AG09309 (cell line): ENCODE measurements at regions not wholly inside any gene's neighbourhood (a gene's known extent, or its start where the extent isn't known, plus 50 kb on each side); places are given as distances from the start of the nearest gene placed in this dataset.

Experiments
- DNase-seq: peaks from one replicate; pipeline ENCODE4 v3.0.0-alpha.2; 2010; ENCODE audit warnings: low read depth
- H3K4me3 ChIP-seq: 2 replicates; pipeline ENCODE4 v1.5.1; 2011; ENCODE audit warnings: mild to moderate bottlenecking, low read depth, low read length, moderate library complexity; ENCODE audit not compliant: control insufficient read depth
- CTCF ChIP-seq: IDR thresholded peaks from 2 replicates; pipeline ENCODE4 v1.5.1; 2011; ENCODE audit warnings: mild to moderate bottlenecking, low read depth, low read length, inconsistent platforms; ENCODE audit not compliant: insufficient read depth, control insufficient read depth; ENCODE audit errors: missing control alignments

DNA sequence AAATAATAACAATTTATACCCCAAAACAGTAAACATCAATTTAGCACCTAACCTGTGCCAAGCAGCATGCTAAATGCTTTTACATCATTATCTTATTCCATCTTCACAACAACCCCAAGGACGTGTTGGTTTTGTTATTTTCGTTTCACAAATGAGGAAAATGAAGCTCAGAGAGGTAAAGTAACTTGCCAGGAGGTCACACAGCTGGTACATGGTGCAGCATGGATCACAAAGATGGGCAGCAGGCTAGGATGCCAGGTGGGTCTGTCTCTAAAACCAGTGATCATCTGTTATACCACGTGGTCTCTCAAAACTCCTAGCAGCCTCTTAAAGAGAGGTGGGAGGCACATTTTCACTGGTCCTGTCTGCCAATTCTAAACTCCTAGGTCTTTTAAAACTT, 323.6 kb upstream of the F9 start:
- no peak for TF ChIP-seq CTCF
- DNase-seq: no peak
- no peak overlapping the region for H3K4me3 ChIP-seq

DNA sequence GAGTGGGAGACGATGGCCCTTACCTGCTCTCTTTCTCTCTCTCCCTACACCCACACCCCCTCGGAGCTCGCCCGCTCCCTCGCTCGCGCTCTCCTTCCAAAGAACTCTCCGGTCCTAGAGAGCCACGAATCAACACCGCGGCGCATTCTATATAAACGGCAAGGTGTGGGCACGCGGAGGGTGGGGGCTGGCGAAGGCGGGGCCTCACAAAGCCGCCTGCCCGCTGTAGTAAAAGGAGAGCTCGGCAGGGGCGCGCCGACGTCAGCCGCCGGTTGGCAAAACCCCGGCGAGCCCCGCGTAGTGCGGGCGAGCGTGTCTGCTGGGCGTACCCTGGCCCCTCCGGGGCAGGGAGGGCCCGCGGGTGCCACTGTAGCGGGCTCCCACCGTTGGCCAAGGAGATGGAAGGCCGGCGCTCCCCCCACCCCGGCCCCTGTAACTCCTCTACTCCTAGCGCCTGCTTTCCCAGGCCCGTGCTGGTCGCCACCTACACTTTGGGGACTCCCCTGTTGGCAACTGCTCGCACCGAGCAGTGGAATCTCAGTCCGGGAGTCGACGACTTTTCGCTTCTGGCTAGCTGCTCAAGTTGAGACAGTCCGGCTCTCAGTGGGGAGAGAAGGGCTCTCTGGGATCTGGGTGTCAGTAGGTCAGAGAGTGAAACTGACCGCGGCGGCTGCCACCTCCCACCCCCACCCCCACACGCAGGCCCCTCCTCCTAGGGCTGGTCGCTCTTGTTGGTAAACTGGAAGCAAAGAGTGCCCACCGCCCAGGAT, 325.5 kb upstream of the F9 start:
- H3K4me3 ChIP-seq: peak overlapping the region; percentile 28
- DNase-seq: no peak
- no peak for TF ChIP-seq CTCF

- no peak for DNase-seq
- peak overlapping the region; percentile 28 for H3K4me3 ChIP-seq
- no peak for TF ChIP-seq CTCF
Measured at GRCh38 chrX:139204571-139204897, 326.0 kb upstream of the F9 start.

DNA sequence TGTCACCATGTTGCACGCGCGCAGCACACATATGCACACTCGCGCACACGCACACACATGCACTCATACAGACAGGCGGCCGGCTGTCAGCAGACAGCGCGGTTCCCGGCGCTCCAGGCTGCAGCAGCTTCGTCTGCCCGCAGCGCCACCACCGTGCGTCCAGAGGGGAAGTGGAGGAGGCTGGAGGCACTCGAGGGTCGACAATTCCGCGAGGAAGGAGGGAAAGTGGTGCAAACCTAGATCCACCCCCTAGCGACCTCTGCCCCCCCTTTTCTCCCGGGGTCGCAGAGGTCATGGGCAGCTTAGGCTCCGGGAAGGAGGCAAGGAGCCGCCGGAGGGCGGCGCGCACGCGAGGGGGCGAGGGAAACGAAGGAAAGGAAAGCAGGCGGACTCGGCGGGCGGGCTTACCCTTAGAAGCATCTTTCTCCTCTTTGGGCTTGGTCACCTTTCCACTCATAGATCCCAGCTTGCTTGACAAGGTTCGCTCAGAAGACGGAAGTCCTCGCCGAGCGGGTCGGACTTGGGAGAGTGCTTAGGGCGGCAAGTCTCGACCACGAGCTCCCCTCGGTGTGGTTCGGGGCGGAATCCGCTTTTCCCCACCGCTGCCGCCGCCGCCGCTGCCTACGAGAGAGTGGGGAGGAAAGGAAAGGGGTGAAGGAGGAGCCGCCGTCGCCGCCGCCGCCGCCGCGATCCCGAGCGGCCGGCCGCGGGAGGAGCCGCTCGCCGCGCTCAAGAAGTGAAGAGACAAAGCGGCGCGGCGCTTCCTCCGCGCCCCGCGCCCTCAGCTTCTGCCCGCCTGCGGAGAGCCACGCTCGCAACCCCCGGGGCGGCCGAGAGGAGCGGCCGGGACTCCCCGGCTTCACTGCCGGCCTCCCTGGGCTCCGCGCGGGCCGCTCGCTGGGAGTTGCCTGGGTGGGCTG, 326.6 kb upstream of the F9 start:
- H3K4me3 ChIP-seq: peak overlapping the region; percentile 34
- TF ChIP-seq CTCF: no peak
- no peak for DNase-seq

DNA sequence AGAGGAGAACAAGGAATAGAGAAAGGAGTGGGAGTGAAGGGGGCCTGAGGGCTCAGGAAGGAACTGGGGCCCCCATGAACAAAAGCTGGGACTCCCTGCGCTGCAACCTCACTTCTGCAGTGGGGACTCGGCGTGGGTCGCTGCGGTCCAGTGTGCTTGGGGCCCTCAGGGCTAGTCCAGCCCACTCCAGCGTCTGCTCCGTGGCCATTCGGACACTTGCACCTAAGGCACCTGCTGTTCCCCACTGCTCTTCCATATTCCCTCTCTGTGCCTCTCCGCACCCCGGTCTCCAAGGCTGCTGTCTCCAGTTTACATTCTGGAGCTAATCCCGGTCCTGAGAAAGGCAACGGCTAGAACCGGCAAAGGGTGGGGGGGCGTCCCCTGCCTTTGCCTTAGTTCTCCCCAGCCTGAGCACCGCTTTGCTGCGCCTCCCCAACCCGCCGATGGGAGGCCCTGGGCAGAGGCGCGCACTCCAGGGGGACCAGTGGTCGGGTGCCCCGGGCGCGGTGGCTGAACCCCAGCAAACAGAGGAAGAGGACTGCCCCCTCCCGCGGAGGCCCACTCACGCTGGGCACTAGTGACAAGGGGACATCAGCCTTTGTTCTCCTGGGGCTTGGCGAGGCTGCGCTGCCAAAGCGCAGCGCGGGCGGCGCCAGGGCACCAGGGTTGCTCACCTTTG, 327.7 kb upstream of the F9 start:
- DNase-seq: no peak
- no peak for TF ChIP-seq CTCF
- no peak overlapping the region for H3K4me3 ChIP-seq

DNA sequence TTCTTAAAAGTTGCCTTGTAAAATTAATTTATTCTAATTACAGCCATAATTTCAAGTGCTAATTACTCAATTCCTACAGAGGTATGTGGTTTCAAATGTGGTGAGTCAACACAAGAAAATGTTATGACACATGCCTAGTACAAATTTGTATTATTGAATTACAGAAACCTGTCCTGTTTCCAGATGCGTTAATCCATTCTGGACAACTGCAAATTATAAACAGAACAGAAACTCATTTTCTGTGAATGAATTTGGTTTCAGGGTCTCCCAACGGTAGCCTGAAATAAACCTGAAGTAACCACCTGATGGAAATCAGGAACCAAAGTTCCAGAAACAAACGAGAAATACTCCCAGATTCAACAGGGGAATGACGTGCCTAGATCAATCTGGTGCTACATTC, 328.6 kb upstream of the F9 start:
- no peak overlapping the region for H3K4me3 ChIP-seq
- no peak for DNase-seq
- no peak for TF ChIP-seq CTCF
